ENCODE measurements at regions not wholly inside any gene's neighbourhood (a gene's known extent, or its start where the extent isn't known, plus 50 kb on each side); places are given as distances from the start of the nearest gene placed in this dataset.

- ChIA-PET CTCF (interaction anchor here (1.3 to 1.5 kb wide), 2 partner anchors 8 to 19 kb away, joined by 5 to 7 read pairs; no protein-coding TSS in a partner anchor), POLR2A (no interaction called here)
- Histone ChIP-seq H3K36me3 (ENCODE audit: control insufficient read depth in 2 of 2, extremely low read depth in 1 of 2, insufficient read depth in 2 of 2, low read length in 2 of 2) (no peaks in the 10 kb centered on the region), H3K4me2 (ENCODE audit: insufficient read depth, low read length) (no peak overlapping the region), H3K9me1 (replicated peaks; ENCODE audit: control insufficient read depth, extremely low read depth, insufficient read depth, low read length) (no peaks in the 10 kb centered on the region), H4K20me1 (replicated peaks; ENCODE audit: control insufficient read depth, extremely low read depth, insufficient read depth, low read length) (no peaks in the 10 kb centered on the region), H3K27me3 (ENCODE audit: control insufficient read depth in 2 of 2, insufficient read depth in 2 of 2, low read length in 2 of 2) (no peaks in the 10 kb centered on the region), H3K27ac (ENCODE audit: insufficient read depth, low read depth, low read length) (no peak overlapping the region), H3K4me1 (ENCODE audit: control insufficient read depth, extremely low read depth, insufficient read depth, low read length) (no peaks in the 10 kb centered on the region), H2AFZ (ENCODE audit: low read depth, low read length) (no peak overlapping the region), H3K9ac (replicated peaks; ENCODE audit: extremely low read depth, insufficient read depth, low read length) (no peak overlapping the region), H3K4me3 (replicated peaks in 1 of 3; ENCODE audit: insufficient read depth in 1 of 3, low read depth in 1 of 3, low read length in 3 of 3) (no peak overlapping the region), H3K9me3 (replicated peaks; ENCODE audit: control insufficient read depth, insufficient read depth, low read length) (no peaks in the 10 kb centered on the region), H3K79me2 (ENCODE audit: control insufficient read depth, insufficient read depth, low read length) (no peaks in the 10 kb centered on the region)
- no peak for FAIRE-seq
- BruUV-seq (replicated peaks), result no TSS peak
- dilution Hi-C loops (cut with MboI; ENCODE audit: extremely low pct_ligation_motif_present, low sequenced_read_pairs) (no loop called here), intact Hi-C loops (cut with micrococcal nuclease) (no loop called here)
- TF ChIP-seq MAX (IDR thresholded peaks at IDR 0.05; ENCODE audit: insufficient read depth, insufficient read length), result no peak
- no peak for TF ChIP-seq POLR2A (IDR thresholded peaks at IDR 0.05; ENCODE audit: low read depth, low read length)
- no peak for TF ChIP-seq CTCF (IDR thresholded peaks at IDR 0.05; ENCODE audit: extremely low read depth in 1 of 2, insufficient read depth in 1 of 2, low read depth in 1 of 2, low read length in 2 of 2)
- no peak for TF ChIP-seq FOS (IDR thresholded peaks at IDR 0.05; ENCODE audit: borderline replicate concordance, insufficient read depth, low read length)
- TF ChIP-seq EZH2 (IDR thresholded peaks at IDR 0.05; ENCODE audit: borderline replicate concordance, low read depth, low read length, severe bottlenecking), result no peak
- TF ChIP-seq MYC (IDR thresholded peaks at IDR 0.05; ENCODE audit: low read depth, low read length), result no peak
- no peak for TF ChIP-seq GATA2 (IDR thresholded peaks at IDR 0.05; ENCODE audit: insufficient read depth, insufficient read length, low read depth, low read length)
- no peak for TF ChIP-seq JUN (IDR thresholded peaks at IDR 0.05; ENCODE audit: borderline replicate concordance, insufficient read depth, insufficient read length, low read depth)
- no peak for TF ChIP-seq POLR2AphosphoS5 (IDR thresholded peaks at IDR 0.05; ENCODE audit: insufficient read depth, low read depth, low read length)
- DNase-seq (ENCODE audit: low read depth, low spot score), result no peak
Measured at GRCh38 chr7:115387137-115387536, 465.2 kb downstream of the MDFIC start.

Data from endothelial cell of umbilical vein (primary cell).